ENCODE measurements at regions not wholly inside any gene's neighbourhood (a gene's known extent, or its start where the extent isn't known, plus 50 kb on each side); places are given as distances from the start of the nearest gene placed in this dataset.

- TF ChIP-seq EZH2 (IDR thresholded peaks at IDR 0.05; ENCODE audit: borderline replicate concordance, insufficient read depth, low read length, poor library complexity, severe bottlenecking) (no peak), CTCF (IDR thresholded peaks at IDR 0.05; ENCODE audit: poor library complexity, severe bottlenecking) (no peak), MXI1 (conservative IDR thresholded peaks at IDR 0.05; ENCODE audit: poor library complexity, severe bottlenecking) (no peak), TAF1 (IDR thresholded peaks at IDR 0.05; ENCODE audit: low read depth) (no peak), POLR2AphosphoS5 (IDR thresholded peaks at IDR 0.05) (no peak), REST (IDR thresholded peaks at IDR 0.05; ENCODE audit: borderline replicate concordance) (no peak), EP300 (conservative IDR thresholded peaks at IDR 0.05; ENCODE audit: poor library complexity, severe bottlenecking) (no peak)
These were observed 329.9 kb downstream of the SMARCA1 start for GRCh38 chrX:129193357-129193756.
